ENCODE measurements at regions not wholly inside any gene's neighbourhood (a gene's known extent, or its start where the extent isn't known, plus 50 kb on each side); places are given as distances from the start of the nearest gene placed in this dataset.
"Not testable (repeated sequence)": the region's sequence is repeated elsewhere in the genome, so short reads cannot be mapped to it uniquely, and the experiment has no call there.

- DNase-seq: no peak
Measured at GRCh38 chr5:111859533-111860270, 102.7 kb upstream of the NREP start.

DNA sequence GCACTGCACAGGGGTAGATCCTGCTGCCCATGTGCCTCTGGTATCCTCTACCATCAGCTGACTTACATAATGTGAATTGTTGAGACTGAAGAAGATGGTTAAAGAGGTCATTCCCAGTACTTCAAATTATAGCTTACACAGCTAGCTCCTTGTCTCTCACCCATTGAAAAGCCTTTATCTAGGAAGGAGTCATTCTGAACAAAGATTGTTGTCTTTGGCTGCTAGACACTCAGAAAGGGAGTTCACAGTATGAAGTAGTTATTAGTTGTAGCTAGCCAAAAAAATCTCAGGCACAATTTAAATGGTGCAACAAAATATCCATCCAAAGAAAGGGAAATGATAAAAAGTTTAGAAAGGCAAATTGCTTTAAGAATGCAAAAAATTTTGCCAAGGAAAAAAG, 102.0 kb upstream of the NREP start:
- DNase-seq: no peak

- no peak for DNase-seq
Measured at GRCh38 chr5:111857623-111858022, 100.6 kb upstream of the NREP start.

DNA sequence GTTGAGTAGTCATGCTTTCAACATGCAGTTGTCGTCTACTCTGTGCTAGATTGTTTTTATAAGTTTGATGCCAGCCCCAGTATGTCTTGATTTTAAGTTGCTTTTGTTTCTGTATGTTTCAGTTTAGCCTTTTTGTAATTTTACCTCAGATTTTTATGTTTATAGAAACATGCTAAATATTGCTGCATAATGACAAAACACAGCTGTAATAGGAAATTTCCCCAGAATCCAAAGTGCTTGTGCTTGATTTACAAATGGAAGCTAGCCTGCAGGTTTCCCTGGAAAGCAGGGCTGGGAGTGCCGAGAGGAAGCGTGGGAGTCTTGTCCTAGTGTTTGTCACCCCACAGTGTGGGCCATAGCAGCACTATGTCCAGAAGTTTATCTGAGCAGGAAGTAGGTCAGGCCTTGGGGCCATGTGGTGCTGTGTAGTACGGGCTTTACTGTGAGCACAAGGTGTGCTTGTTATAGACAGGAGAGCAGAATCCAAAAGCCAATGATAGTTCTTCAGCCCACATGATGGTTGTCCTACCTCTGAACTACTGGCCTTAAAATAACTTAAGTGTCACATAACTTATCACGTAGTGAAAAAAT, 100.0 kb upstream of the NREP start:
- no peak for DNase-seq

- no peak for DNase-seq
Measured at GRCh38 chr5:111855356-111855755, 98.4 kb upstream of the NREP start.

DNA sequence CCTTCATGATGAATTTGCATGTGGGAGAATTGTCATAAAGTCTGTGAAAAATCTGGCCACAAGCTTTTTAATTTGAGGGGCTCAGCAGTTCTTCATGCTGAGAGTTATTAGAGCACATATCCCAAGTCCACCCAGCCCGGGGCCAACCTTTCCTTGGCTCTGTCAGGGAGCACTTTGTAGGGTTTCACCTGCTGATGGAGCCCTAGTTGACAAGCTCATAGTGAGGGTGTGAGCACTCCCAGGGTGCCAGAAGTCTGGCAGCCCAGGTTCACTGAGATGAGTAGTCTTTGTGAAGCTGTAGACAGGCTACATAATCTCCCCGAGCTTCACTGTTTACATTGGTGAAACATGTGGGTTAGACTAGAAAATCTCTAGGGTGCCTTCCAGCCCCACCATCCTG, 97.2 kb upstream of the NREP start:
- DNase-seq: no peak

DNA sequence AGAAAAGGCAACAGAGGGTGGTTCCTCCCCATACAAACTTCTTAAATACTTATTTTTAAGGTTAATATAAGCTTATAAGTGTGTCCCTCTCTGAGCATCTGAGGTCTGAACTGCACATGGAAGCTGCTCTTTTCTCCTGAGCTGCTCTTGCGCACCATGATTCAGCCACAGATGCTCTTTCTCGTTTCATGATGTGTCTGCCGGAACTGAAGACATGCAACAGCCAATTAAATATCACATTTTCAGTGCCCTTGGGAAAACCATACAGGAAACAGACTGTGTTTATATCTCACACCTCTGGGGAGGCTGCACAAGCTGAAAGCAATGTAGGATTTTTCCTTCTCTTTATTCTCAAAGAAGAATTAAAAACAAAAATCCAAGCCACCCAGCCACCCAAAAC, 96.8 kb upstream of the NREP start:
- no peak for DNase-seq

DNA sequence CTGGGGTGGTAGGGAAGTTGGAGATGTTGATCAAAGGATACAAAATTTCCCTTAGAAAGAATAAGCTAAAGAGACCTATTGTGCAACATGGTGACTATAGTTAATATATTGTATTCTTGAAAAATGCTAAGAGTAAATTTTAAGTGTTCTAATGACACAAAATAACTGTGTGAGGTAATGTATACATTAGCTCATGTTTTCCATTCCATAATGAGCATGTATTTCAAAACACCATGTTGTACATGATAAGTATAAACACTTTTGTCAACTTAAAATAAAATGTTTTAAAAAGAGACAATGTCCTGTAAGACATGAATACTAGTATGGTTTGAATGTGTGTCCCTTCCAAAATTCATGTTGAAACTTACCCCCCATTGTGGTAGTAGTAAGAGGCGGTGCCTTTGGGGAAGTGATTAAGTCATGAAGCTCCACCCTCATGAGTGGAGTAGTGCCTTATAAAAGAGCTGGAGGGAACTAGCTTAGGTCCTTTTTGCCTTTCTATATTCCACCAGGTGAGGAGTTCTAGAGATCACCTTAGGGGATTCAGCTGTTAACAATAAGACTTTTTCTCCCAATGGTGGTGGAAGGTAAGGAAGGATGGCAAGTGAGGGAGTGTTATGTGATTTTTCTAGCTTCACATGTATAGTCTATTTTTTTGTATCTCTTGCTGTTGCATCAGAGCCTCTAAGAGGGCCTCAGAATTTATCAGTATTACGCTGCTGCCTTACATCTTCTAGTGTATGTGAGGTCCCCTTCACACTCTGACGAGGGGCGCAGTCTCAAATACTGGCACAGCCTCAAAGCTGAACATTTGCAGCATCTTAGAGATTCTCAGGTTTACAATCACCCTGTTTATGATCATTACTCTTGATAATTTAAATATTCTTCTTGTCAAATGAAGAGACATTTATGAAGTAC, 94.9 kb upstream of the NREP start:
- DNase-seq: no peak

GRCh38 chr5:111848476-111848875, 91.5 kb upstream of the NREP start:
- peak; percentile 1 for DNase-seq

DNA sequence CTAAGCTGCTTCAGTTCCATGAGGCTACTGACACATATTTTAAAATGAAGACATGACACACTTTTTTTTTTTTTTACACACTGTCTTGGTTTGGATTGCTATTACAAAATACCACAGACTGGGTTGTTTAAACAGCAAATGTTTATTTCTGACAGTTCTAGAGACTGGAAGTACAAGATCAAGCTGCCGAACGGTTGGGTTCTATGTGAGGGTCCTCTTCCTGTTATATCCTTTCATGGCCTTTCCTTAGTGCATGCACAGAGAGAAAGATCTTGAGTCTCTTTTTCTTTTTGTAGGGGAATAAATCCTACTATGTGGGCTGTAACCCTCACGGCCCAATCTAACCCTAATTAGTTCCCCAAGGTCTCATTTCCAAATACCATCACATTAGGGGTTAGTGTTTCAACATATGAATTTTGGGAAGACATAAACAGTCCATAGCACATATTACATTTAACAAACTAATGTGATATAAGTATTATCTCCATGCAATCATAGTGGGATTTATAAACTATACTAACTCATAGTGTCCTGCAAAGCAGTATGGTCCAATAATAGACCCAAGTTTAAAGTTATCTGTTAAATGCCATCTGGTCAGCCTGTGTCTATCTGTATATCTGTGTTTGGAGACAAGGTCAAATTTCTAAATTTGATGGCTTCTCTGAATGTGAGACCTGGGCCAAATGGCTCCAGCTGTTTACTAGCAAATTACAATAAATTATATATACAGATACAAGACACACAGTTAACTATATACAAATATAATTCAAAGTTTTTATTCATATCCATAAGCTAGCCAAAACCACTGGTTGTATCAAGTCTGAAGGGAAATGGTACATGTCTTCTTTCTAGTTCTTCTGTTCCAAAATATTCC, 90.3 kb upstream of the NREP start:
- DNase-seq: no peak

DNA sequence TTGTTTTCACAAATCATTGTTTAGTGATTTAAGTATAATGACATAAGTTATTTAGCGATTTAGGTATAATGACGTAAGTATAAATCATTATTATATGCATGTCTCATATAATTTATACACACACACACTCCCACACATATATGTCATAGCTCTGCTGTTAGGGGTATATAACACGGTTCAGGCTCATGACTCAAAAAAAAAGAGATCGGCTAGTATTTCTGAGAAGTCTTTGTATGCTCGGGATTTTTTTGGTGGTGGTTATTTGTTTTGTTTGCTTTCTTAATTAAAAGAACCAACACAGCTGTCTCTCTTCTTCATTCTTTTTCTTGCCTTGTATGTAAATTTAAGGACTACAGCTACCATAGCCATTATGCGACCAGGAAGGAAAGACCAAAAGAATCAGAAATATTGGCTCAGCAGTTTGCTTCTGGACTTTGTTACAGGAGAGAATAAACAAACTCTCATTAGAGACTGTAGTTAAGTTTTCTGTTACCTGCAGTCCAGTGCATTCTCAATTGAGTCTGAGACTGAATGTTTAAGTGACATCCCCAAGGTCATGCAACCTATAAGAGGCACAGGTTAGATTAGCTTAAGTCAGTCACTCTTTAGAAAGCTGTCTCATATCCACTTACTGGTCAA, 83.2 kb upstream of the NREP start:
- no peak for DNase-seq

- DNase-seq: no peak
Measured at GRCh38 chr5:111839438-111839837, 82.4 kb upstream of the NREP start.

DNA sequence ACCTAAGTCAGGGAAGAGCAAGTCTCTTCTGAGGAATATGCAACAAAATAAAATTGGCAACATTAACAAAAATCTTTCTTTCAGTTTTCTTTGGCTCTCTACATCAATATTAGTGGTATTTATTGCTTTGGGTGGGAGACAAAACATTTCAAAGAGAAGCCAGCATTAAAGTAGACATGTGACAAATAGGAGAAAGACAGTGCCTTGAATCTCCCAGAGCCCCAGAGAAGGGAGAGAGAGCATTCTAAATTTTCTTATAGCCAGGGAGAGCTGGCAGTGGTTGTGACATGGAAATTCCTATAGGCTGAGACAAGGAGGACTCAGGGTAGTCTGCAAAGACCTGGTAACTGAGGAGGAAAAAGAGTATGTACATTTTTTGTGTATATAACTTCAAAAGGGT, 79.4 kb upstream of the NREP start:
- DNase-seq: no peak

DNA sequence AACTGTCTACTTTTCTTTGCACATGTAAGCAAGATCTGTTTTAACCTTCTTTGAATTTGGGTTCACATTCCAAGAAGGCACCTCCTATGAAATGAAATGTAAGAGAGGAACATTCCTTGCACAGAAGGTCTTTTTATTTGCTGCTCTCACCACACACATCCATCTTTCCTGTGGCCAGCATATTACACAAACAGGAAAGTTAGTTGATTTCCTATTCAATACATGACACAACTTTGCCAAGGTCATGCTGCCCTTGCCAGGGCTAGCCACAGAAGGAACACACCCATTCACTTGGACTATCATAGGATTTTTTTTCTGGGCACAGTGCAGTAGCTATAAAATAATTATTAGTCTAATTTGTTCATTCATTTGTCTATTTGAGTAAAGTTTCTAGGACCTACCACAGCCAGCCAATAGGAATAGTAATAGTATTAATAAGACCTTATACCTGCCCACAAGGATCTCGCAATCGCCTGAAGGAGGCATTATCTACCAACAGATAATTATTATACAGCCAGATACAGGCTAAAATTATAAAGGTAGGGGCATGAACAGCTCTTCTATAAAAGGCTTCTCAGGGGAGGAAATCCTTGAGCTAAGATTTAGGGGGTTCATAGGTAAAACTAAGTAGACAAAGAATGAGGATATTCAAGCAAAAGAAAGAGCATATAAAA, 78.1 kb upstream of the NREP start:
- DNase-seq: no peak

DNA sequence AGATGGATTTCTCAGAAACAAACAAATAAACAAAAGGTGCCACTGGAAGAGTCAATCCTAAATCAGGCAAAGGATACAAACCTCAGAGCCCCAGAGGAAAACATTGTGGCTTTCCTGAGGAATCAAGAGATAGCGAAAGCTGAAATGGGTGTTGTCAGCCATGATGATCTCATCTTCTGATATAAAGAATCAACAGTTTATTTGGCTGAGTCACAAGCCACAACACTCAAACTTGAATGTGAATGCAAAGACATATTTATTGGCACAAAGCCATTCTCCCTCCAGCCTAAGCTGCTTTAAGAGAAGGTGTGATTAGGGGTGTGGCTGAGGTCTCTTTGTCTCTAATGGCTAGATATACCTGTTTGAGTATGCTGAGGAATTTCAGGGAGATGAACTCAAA, 73.3 kb upstream of the NREP start:
- no peak for DNase-seq

GRCh38 chr5:111829701-111830100, 72.7 kb upstream of the NREP start:
- no peak for DNase-seq

- no peak for DNase-seq
Measured at GRCh38 chr5:111826064-111826463, 69.1 kb upstream of the NREP start.

GRCh38 chr5:111820072-111820471, 63.1 kb upstream of the NREP start:
- DNase-seq: no peak

- DNase-seq: not testable (repeated sequence)
Measured at GRCh38 chr5:111819028-111819427, 62.0 kb upstream of the NREP start.

GRCh38 chr5:111813537-111813936, 56.5 kb upstream of the NREP start:
- DNase-seq: no peak

- DNase-seq: no peak
Measured at GRCh38 chr5:111810112-111810511, 53.1 kb upstream of the NREP start.
